Panc1 (cell line): ENCODE measurements at regions not wholly inside any gene's neighbourhood (a gene's known extent, or its start where the extent isn't known, plus 50 kb on each side); places are given as distances from the start of the nearest gene placed in this dataset.

Experiments used
- POLR2AphosphoS5 ChIP-seq: IDR thresholded peaks from 2 replicates; pipeline ENCODE4 v1.6.1; 2012; ENCODE audit warnings: mild to moderate bottlenecking, low read depth, low read length, moderate library complexity
- SIN3A ChIP-seq: IDR thresholded peaks from 2 replicates; pipeline ENCODE4 v1.6.1; 2012; ENCODE audit warnings: low read depth, mild to moderate bottlenecking, low read length, moderate library complexity, borderline replicate concordance; ENCODE audit not compliant: insufficient read depth
- TCF7L2 ChIP-seq: IDR thresholded peaks from 2 replicates; pipeline ENCODE4 v1.6.1; 2011; ENCODE audit warnings: mild to moderate bottlenecking, low read depth, low read length, inconsistent platforms
- TF ChIP-seq, protein P1 (sequence below): fragments of 450-650 bp; IDR thresholded peaks from 2 replicates; pipeline ENCODE4 v1.5.1; 2017; ENCODE audit warnings: mild to moderate bottlenecking
- TF ChIP-seq, protein P2 (sequence below), 2 experiments: IDR thresholded peaks; 2 replicates each; pipeline ENCODE4 v1.6.1; 2011 to 2012; ENCODE audit warnings: low read depth in 2 of 2, control low read depth in 1 of 2, low read length in 1 of 2, mild to moderate bottlenecking in 1 of 2, moderate library complexity in 1 of 2; ENCODE audit not compliant: insufficient read depth in 1 of 2

DNA sequence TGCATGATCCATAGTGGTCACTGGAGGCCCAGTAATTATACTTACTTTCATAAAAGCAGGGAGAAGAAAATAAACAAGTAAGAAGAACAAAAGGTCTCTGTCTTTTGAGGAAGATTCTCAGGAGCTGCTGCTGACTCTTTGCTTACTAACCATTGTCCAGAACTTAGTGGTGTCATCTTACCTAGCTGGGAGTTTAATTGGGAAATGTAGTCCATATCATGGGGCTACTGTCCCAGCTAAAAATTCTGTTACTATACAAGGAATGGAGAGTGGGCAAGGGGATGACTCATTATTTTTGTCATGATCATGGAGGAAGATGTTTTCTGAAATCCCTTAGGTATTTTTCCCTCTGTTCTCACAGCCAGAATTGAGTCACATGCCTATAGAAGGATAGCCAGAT, 639.3 kb downstream of the MTRR start:
- TF ChIP-seq, protein P1, sequence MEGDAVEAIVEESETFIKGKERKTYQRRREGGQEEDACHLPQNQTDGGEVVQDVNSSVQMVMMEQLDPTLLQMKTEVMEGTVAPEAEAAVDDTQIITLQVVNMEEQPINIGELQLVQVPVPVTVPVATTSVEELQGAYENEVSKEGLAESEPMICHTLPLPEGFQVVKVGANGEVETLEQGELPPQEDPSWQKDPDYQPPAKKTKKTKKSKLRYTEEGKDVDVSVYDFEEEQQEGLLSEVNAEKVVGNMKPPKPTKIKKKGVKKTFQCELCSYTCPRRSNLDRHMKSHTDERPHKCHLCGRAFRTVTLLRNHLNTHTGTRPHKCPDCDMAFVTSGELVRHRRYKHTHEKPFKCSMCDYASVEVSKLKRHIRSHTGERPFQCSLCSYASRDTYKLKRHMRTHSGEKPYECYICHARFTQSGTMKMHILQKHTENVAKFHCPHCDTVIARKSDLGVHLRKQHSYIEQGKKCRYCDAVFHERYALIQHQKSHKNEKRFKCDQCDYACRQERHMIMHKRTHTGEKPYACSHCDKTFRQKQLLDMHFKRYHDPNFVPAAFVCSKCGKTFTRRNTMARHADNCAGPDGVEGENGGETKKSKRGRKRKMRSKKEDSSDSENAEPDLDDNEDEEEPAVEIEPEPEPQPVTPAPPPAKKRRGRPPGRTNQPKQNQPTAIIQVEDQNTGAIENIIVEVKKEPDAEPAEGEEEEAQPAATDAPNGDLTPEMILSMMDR: no peak
- no peak for TF ChIP-seq POLR2AphosphoS5
- TF ChIP-seq, protein P2, sequence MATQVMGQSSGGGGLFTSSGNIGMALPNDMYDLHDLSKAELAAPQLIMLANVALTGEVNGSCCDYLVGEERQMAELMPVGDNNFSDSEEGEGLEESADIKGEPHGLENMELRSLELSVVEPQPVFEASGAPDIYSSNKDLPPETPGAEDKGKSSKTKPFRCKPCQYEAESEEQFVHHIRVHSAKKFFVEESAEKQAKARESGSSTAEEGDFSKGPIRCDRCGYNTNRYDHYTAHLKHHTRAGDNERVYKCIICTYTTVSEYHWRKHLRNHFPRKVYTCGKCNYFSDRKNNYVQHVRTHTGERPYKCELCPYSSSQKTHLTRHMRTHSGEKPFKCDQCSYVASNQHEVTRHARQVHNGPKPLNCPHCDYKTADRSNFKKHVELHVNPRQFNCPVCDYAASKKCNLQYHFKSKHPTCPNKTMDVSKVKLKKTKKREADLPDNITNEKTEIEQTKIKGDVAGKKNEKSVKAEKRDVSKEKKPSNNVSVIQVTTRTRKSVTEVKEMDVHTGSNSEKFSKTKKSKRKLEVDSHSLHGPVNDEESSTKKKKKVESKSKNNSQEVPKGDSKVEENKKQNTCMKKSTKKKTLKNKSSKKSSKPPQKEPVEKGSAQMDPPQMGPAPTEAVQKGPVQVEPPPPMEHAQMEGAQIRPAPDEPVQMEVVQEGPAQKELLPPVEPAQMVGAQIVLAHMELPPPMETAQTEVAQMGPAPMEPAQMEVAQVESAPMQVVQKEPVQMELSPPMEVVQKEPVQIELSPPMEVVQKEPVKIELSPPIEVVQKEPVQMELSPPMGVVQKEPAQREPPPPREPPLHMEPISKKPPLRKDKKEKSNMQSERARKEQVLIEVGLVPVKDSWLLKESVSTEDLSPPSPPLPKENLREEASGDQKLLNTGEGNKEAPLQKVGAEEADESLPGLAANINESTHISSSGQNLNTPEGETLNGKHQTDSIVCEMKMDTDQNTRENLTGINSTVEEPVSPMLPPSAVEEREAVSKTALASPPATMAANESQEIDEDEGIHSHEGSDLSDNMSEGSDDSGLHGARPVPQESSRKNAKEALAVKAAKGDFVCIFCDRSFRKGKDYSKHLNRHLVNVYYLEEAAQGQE (IDR thresholded peaks at IDR 0.05; ENCODE audit: insufficient read depth in 1 of 2, low read depth in 2 of 2, low read length in 1 of 2): no peak
- TF ChIP-seq SIN3A: no peak
- no peak for TF ChIP-seq TCF7L2
